ENCODE measurements at regions not wholly inside any gene's neighbourhood (a gene's known extent, or its start where the extent isn't known, plus 50 kb on each side); places are given as distances from the start of the nearest gene placed in this dataset.

DNA sequence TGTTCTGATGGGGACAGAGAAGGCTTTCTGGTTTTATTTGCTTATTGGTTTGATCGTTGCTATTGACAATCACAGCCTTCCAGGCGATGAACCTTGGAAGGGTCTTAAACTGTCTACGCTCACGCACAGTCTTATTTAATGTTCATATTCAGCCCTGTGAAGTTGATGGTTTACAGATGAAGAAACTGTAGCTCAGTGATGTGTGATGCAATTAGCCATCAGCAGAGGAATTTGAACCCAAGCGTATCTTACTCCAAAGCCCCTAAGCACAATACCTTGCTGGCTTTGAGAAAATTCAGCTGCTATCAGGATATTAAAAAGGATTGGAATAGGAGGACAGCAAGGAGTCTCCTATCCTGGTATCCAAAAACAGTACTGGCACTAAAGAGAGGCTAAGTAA is 77.1 kb upstream of the CALM2 start:
- H3K9me3 ChIP-seq: no peaks in the 10 kb centered on the region
- DNase-seq (ENCODE audit: low spot score): no peak
- H3K4me3 ChIP-seq: no peak overlapping the region
- no peak for TF ChIP-seq CTCF (IDR thresholded peaks at IDR 0.05)
- H3K36me3 ChIP-seq: no peaks in the 10 kb centered on the region
- H3K4me1 ChIP-seq: no peaks in the 10 kb centered on the region
- H3K27me3 ChIP-seq: no peaks in the 10 kb centered on the region
- no peak overlapping the region for H3K27ac ChIP-seq

DNA sequence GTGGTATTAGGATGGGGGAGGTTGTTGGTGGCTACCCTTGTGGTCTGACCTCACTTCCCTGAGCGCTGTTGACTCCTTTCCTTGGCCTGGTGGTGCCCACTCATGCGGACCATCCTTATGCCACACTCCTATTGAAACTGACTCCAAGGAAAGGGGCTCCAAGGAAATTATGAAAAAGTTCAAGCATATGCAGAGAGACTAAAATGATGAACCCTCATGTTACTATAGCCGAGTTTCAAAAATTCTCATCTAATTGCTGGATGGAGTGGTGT is 75.0 kb upstream of the CALM2 start:
- H3K9me3 ChIP-seq: no peaks in the 10 kb centered on the region
- H3K4me1 ChIP-seq: no peaks in the 10 kb centered on the region
- no peak for TF ChIP-seq CTCF (IDR thresholded peaks at IDR 0.05)
- H3K36me3 ChIP-seq: no peaks in the 10 kb centered on the region
- no peak overlapping the region for H3K4me3 ChIP-seq
- no peak for DNase-seq (ENCODE audit: low spot score)
- no peaks in the 10 kb centered on the region for H3K27me3 ChIP-seq
- H3K27ac ChIP-seq: no peak overlapping the region

DNA sequence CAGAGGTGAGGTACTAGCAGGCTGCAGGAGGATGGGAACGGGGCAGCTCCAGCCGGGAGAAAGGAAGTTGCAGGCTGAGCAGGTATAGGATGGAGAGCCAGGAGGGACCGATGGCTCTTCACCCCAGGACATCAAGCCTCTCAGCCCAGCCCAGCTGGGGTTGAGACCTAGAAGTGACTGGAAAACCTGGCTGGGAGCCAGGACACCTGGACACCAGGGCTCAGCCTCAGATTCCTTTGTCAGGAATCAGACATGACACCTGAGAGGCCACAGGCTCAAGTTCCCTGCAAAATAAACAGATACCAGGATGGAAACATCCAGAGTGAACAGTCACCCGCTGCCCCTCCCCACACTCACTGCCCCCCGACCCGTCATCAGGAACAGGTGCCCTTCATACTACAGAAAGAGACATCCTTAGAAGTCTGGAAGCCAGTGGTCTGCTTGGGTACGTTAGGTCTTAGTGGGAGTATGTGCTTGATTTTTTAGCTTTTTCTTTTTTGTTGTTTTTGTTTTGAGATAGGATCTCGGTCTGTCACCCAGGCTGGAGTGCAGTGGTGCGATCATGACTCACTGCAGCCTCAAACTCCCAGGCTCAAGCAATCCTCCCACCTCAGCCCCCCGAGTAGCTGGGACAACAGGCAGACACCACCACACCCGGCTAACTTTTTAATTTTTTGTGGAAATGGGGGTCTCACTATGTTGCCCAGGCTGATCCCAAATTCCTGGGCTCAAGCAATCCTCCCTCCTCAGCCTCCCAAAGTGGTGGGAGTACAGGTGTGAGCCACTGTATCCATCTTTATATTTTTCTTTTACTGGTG is 74.5 kb upstream of the CALM2 start:
- H3K36me3 ChIP-seq: no peaks in the 10 kb centered on the region
- H3K4me1 ChIP-seq: no peaks in the 10 kb centered on the region
- H3K27ac ChIP-seq: no peak overlapping the region
- H3K9me3 ChIP-seq: no peaks in the 10 kb centered on the region
- no peak for DNase-seq (ENCODE audit: low spot score)
- no peaks in the 10 kb centered on the region for H3K27me3 ChIP-seq
- no peak for TF ChIP-seq CTCF (IDR thresholded peaks at IDR 0.05)
- H3K4me3 ChIP-seq: no peak overlapping the region

- no peak for DNase-seq (ENCODE audit: low spot score)
- Histone ChIP-seq H3K27ac (no peak overlapping the region), H3K27me3 (no peaks in the 10 kb centered on the region), H3K36me3 (no peaks in the 10 kb centered on the region), H3K4me1 (no peaks in the 10 kb centered on the region), H3K4me3 (no peak overlapping the region), H3K9me3 (no peaks in the 10 kb centered on the region)
- no peak for TF ChIP-seq CTCF (IDR thresholded peaks at IDR 0.05)
These were observed 73.6 kb upstream of the CALM2 start for GRCh38 chr2:47249931-47250330.

GRCh38 chr2:47249157-47249900 is 73.0 kb upstream of the CALM2 start:
- TF ChIP-seq CTCF (IDR thresholded peaks at IDR 0.05): no peak
- no peak overlapping the region for H3K27ac ChIP-seq
- no peaks in the 10 kb centered on the region for H3K4me1 ChIP-seq
- H3K4me3 ChIP-seq: no peak overlapping the region
- no peaks in the 10 kb centered on the region for H3K27me3 ChIP-seq
- no peaks in the 10 kb centered on the region for H3K36me3 ChIP-seq
- H3K9me3 ChIP-seq: no peaks in the 10 kb centered on the region
- no peak for DNase-seq (ENCODE audit: low spot score)
